ENCODE measurements at regions not wholly inside any gene's neighbourhood (a gene's known extent, or its start where the extent isn't known, plus 50 kb on each side); places are given as distances from the start of the nearest gene placed in this dataset.

DNA sequence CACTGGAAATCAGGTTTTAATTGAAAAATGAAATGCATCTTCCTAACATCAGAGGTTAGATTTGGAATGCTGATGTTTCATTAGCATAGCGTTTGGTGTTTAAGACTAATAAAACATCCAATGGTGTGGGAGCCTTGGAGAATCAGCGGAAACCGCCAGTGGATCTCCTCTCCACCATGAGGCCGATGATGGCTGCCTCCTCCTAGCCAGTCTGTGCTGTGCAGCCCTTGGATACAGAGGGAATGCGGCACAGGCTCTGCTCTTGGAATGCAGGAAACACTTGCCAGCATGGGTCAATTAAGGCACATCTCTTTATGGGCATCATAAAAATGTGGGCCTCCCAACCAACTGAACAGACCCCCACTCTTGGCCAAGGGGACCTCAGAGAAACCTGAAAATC lies 259.9 kb downstream of the GLRX3 start:
- Histone ChIP-seq H3K9me3 (ENCODE audit: control insufficient read depth in 4 of 4, insufficient read depth in 3 of 4, low read length in 3 of 4) (peaks cover 0 to 43% (median 7%) of the 10 kb centered on the region in 4 donors), H3K4me1 (ENCODE audit: control insufficient read depth in 5 of 5, insufficient read depth in 5 of 5, low read length in 5 of 5) (no peaks in the 10 kb centered on the region), H3K36me3 (ENCODE audit: control insufficient read depth in 4 of 4, insufficient read depth in 4 of 4, low read length in 4 of 4) (no peaks in the 10 kb centered on the region), H3K9ac (ENCODE audit: insufficient read depth in 1 of 2, low read length in 2 of 2) (no peak overlapping the region), H3K27me3 (ENCODE audit: control insufficient read depth in 3 of 3, insufficient read depth in 3 of 3, low read length in 2 of 3) (no peaks in the 10 kb centered on the region), H3K27ac (ENCODE audit: low read depth in 1 of 2, low read length in 1 of 2) (no peak overlapping the region), H3K4me3 (no peak overlapping the region)
- TF ChIP-seq, protein P1, sequence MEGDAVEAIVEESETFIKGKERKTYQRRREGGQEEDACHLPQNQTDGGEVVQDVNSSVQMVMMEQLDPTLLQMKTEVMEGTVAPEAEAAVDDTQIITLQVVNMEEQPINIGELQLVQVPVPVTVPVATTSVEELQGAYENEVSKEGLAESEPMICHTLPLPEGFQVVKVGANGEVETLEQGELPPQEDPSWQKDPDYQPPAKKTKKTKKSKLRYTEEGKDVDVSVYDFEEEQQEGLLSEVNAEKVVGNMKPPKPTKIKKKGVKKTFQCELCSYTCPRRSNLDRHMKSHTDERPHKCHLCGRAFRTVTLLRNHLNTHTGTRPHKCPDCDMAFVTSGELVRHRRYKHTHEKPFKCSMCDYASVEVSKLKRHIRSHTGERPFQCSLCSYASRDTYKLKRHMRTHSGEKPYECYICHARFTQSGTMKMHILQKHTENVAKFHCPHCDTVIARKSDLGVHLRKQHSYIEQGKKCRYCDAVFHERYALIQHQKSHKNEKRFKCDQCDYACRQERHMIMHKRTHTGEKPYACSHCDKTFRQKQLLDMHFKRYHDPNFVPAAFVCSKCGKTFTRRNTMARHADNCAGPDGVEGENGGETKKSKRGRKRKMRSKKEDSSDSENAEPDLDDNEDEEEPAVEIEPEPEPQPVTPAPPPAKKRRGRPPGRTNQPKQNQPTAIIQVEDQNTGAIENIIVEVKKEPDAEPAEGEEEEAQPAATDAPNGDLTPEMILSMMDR (IDR thresholded peaks at IDR 0.05; ENCODE audit: control extremely low read depth, extremely low read depth) = no peak
- WGBS, 2 donors = 92 to 95% methylated on average over 5 of the region's 5 CpGs
- DNase-seq (no peak), ATAC-seq (ENCODE audit: insufficient read depth, low FRiP score) (no peak)

DNA sequence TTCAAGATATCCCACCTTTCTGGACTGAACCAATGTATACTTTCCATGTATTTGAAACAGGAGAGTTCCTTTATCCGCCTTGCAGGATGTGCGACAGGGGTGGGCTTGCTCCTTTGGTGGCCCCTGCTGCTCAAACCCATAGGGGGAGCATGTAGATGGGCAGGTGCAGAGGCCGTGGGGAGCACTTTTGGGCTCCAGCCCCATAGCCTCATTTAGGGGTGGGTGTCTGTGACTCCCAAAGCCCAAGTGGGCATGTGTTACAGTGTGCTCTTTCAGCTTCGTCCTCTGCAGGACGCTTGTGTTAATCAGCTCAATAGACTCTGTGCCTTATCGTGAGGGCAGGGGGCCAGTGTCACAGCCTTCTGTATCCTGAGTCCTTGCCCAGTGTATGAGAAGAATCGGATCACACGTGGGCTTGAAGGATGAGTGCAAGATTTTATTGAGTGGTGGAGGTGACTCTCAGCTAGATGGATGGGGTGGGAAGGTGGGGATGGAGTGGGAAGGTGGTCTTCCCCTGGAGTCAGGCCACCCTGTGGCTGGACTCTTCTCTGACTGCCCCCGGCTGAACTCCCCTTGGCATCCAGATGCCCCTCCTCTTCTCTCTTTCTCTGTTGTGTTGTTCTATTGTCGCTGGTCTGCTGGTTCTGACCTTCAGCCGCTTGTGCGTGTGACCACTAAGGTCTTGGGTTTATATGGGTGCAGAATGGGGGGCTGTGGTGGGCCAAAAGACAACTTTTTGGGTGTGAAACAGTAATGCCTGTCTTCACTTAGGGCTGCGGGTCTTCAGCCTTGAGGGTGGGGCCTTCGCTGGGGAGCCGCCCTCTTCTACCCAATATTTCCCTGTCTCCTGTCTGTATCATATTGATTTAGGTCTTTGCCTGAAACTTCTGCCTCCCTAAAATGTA lies 262.2 kb downstream of the GLRX3 start:
- Histone ChIP-seq H3K9me3 (ENCODE audit: control insufficient read depth in 4 of 4, insufficient read depth in 3 of 4, low read length in 3 of 4) (peaks cover 0 to 30% (median 4%) of the 10 kb centered on the region in 4 donors), H3K27ac (ENCODE audit: low read depth in 1 of 2, low read length in 1 of 2) (no peak overlapping the region), H3K9ac (ENCODE audit: insufficient read depth in 1 of 2, low read length in 2 of 2) (no peak overlapping the region), H3K27me3 (ENCODE audit: control insufficient read depth in 3 of 3, insufficient read depth in 3 of 3, low read length in 2 of 3) (no peaks in the 10 kb centered on the region), H3K4me3 (no peak overlapping the region), H3K4me1 (ENCODE audit: control insufficient read depth in 5 of 5, insufficient read depth in 5 of 5, low read length in 5 of 5) (no peaks in the 10 kb centered on the region), H3K36me3 (ENCODE audit: control insufficient read depth in 4 of 4, insufficient read depth in 4 of 4, low read length in 4 of 4) (no peaks in the 10 kb centered on the region)
- DNase-seq (no peak), ATAC-seq (ENCODE audit: insufficient read depth, low FRiP score) (no peak)
- TF ChIP-seq, protein P1 (IDR thresholded peaks at IDR 0.05; ENCODE audit: control extremely low read depth, extremely low read depth) = no peak
- 89 to 93% methylated on average over 14 to 15 of the region's 15 CpGs for WGBS, 2 donors

DNA sequence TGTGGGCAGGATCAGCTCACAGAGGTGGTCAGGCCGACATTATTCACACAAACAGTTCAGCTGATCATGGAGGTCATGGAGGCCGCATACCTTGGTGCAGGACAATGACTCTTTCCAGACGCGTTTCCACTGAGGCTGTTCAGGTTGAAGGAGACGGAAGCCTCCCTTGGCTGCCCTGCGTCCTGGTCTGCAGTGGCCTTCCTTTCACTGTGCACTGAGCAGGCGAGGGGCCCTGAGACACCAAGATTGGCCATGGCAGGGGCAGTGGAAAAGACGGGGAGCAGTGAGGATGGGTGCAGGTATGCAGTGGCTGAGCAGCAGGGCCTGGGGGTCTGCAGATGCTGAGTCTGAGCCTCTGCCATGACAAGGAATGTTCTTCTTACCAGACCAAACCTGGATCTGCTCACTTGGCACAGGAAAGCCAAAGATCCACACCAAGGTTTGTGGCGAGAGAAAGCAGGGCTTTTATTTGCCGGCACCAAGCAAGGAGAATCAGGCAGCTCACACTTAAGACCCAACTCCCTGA lies 263.3 kb downstream of the GLRX3 start:
- 63 to 81% methylated on average over 10 of the region's 10 CpGs for WGBS, 2 donors
- Histone ChIP-seq H3K27me3 (ENCODE audit: control insufficient read depth in 3 of 3, insufficient read depth in 3 of 3, low read length in 2 of 3) (no peaks in the 10 kb centered on the region), H3K9me3 (ENCODE audit: control insufficient read depth in 4 of 4, insufficient read depth in 3 of 4, low read length in 3 of 4) (peaks cover 0 to 23% (median 4%) of the 10 kb centered on the region in 4 donors), H3K36me3 (ENCODE audit: control insufficient read depth in 4 of 4, insufficient read depth in 4 of 4, low read length in 4 of 4) (no peaks in the 10 kb centered on the region), H3K4me1 (ENCODE audit: control insufficient read depth in 5 of 5, insufficient read depth in 5 of 5, low read length in 5 of 5) (no peaks in the 10 kb centered on the region), H3K27ac (ENCODE audit: low read depth in 1 of 2, low read length in 1 of 2) (no peak overlapping the region), H3K9ac (ENCODE audit: insufficient read depth in 1 of 2, low read length in 2 of 2) (no peak overlapping the region), H3K4me3 (no peak overlapping the region)
- DNase-seq = no peak
- TF ChIP-seq, protein P1 (IDR thresholded peaks at IDR 0.05; ENCODE audit: control extremely low read depth, extremely low read depth) = no peak
- ATAC-seq (ENCODE audit: insufficient read depth, low FRiP score) = no peak
